IMR-90 (cell line): ENCODE measurements at regions not wholly inside any gene's neighbourhood (a gene's known extent, or its start where the extent isn't known, plus 50 kb on each side); places are given as distances from the start of the nearest gene placed in this dataset.

ENCODE experiments used
- BHLHE40 ChIP-seq: fragments of 150-350 bp; IDR thresholded peaks from 2 replicates; pipeline ENCODE4 v1.6.1; 2016; ENCODE audit warnings: mild to moderate bottlenecking, low read depth, low read length
- CEBPB ChIP-seq: IDR thresholded peaks from 2 replicates; pipeline ENCODE4 v1.6.1; 2012; ENCODE audit warnings: low read depth, low read length, improper control_type of control experiment
- CHD1 ChIP-seq: IDR thresholded peaks from 2 replicates; pipeline ENCODE4 v1.6.1; 2012; ENCODE audit warnings: low read depth, low read length, improper control_type of control experiment
- CTCF ChIP-seq: conservative IDR thresholded peaks from 2 replicates; pipeline ENCODE4 v1.5.1; 2012; ENCODE audit warnings: mild to moderate bottlenecking, low read depth, low read length, improper control_type of control experiment
- ELK1 ChIP-seq: fragments of 150-350 bp; IDR thresholded peaks from 2 replicates; pipeline ENCODE4 v1.6.1; 2016; ENCODE audit warnings: low read depth, mild to moderate bottlenecking, low read length, moderate library complexity, borderline replicate concordance
- MAZ ChIP-seq: IDR thresholded peaks from 2 replicates; pipeline ENCODE4 v1.6.1; 2012; ENCODE audit warnings: low read depth, mild to moderate bottlenecking, low read length, improper control_type of control experiment, moderate library complexity, borderline replicate concordance
- MXI1 ChIP-seq: IDR thresholded peaks from 2 replicates; pipeline ENCODE4 v1.6.1; 2012; ENCODE audit warnings: low read depth, mild to moderate bottlenecking, low read length, moderate library complexity, borderline replicate concordance
- NFE2L2 ChIP-seq: fragments of 150-350 bp; IDR thresholded peaks from 2 replicates; pipeline ENCODE4 v1.6.1; 2016; ENCODE audit warnings: low read depth, mild to moderate bottlenecking, low read length
- POLR2A ChIP-seq: IDR thresholded peaks from 2 replicates; pipeline ENCODE4 v1.6.1; 2012; ENCODE audit warnings: mild to moderate bottlenecking, low read depth, low read length
- RAD21 ChIP-seq: IDR thresholded peaks from 2 replicates; pipeline ENCODE4 v1.6.1; 2012; ENCODE audit warnings: low read length, improper control_type of control experiment
- SMC3 ChIP-seq: fragments of 150-350 bp; IDR thresholded peaks from 2 replicates; pipeline ENCODE4 v1.6.1; 2016; ENCODE audit warnings: low read depth, mild to moderate bottlenecking, antibody characterized with exemption, low read length, moderate library complexity

- TF ChIP-seq CTCF (no peak), POLR2A (no peak), CEBPB (no peak), ELK1 (no peak), MAZ (no peak), MXI1 (no peak), CHD1 (no peak), RAD21 (no peak), SMC3 (no peak), BHLHE40 (no peak), NFE2L2 (no peak)
These were observed 174.7 kb upstream of the B3GAT1 start for GRCh38 chr11:134586726-134587125.
